ENCODE measurements at regions not wholly inside any gene's neighbourhood (a gene's known extent, or its start where the extent isn't known, plus 50 kb on each side); places are given as distances from the start of the nearest gene placed in this dataset.

- TF ChIP-seq, protein P1, sequence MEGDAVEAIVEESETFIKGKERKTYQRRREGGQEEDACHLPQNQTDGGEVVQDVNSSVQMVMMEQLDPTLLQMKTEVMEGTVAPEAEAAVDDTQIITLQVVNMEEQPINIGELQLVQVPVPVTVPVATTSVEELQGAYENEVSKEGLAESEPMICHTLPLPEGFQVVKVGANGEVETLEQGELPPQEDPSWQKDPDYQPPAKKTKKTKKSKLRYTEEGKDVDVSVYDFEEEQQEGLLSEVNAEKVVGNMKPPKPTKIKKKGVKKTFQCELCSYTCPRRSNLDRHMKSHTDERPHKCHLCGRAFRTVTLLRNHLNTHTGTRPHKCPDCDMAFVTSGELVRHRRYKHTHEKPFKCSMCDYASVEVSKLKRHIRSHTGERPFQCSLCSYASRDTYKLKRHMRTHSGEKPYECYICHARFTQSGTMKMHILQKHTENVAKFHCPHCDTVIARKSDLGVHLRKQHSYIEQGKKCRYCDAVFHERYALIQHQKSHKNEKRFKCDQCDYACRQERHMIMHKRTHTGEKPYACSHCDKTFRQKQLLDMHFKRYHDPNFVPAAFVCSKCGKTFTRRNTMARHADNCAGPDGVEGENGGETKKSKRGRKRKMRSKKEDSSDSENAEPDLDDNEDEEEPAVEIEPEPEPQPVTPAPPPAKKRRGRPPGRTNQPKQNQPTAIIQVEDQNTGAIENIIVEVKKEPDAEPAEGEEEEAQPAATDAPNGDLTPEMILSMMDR (conservative IDR thresholded peaks at IDR 0.05; ENCODE audit: low read length), result no peak
- TF ChIP-seq EZH2phosphoT487 (IDR thresholded peaks at IDR 0.05; ENCODE audit: borderline replicate concordance), result no peak
These were observed 206.8 kb downstream of the KLF6 start for GRCh38 chr10:3578159-3578558.

DNA sequence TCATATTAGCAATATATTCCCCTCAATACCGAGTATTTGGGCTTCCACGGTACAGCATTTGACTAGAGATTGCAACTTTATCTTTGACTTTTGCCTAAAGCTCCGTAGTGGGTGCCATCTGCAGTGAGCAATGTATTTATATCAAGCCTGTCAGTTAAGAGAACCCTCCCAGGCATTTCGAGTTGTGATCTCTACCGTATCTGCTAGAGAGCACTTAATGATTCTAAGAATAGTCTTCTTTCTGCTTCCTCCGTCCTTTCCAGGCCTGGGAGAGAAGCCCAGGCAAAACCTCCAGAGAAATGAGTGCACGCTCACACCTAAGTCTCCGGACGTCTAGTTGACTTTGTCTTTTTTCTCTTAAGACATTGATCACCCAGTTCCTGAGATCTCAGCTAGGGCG, 210.6 kb downstream of the KLF6 start:
- Histone ChIP-seq H3K27me3 (ENCODE audit: insufficient read depth, low read length, poor library complexity, severe bottlenecking) (no peaks in the 10 kb centered on the region), H4K20me1 (ENCODE audit: insufficient read depth, low read length, poor library complexity, severe bottlenecking) (no peaks in the 10 kb centered on the region), H2AFZ (ENCODE audit: low read length) (no peak overlapping the region), H3K4me1 (ENCODE audit: insufficient read depth, low read length, poor library complexity, severe bottlenecking) (no peaks in the 10 kb centered on the region), H3K9me2 (replicated peaks; ENCODE audit: low read depth, low read length) (no peaks in the 10 kb centered on the region), H3K36me3 (ENCODE audit: insufficient read depth, low read length) (no peaks in the 10 kb centered on the region), H3K9me3 (ENCODE audit: insufficient read depth, low read depth, low read length) (no peaks in the 10 kb centered on the region), H3F3A (ENCODE audit: low read depth) (no peaks in the 10 kb centered on the region), H3K79me2 (ENCODE audit: insufficient read depth, low read length) (no peaks in the 10 kb centered on the region), H3K4me3 (ENCODE audit: low read length, poor library complexity, severe bottlenecking) (no peak overlapping the region), H3K9ac (ENCODE audit: low read depth, low read length, poor library complexity, severe bottlenecking) (no peak overlapping the region), H3K4me2 (ENCODE audit: low read depth, low read length, poor library complexity, severe bottlenecking) (no peak overlapping the region)
- TF ChIP-seq, protein P1 (conservative IDR thresholded peaks at IDR 0.05; ENCODE audit: low read length), result no peak
- TF ChIP-seq EZH2phosphoT487 (IDR thresholded peaks at IDR 0.05; ENCODE audit: borderline replicate concordance), result no peak

More at GRCh38 chr10:3578159-3578558, 206.8 kb downstream of the KLF6 start:
- H3K9me2 ChIP-seq (replicated peaks; ENCODE audit: low read depth, low read length), result no peaks in the 10 kb centered on the region
- no peaks in the 10 kb centered on the region for H3K36me3 ChIP-seq (ENCODE audit: insufficient read depth, low read length)
- no peak overlapping the region for H3K4me2 ChIP-seq (ENCODE audit: low read depth, low read length, poor library complexity, severe bottlenecking)
- H3K9ac ChIP-seq (ENCODE audit: low read depth, low read length, poor library complexity, severe bottlenecking), result no peak overlapping the region
- H3K9me3 ChIP-seq (ENCODE audit: insufficient read depth, low read depth, low read length), result no peaks in the 10 kb centered on the region
- H3K4me3 ChIP-seq (ENCODE audit: low read length, poor library complexity, severe bottlenecking), result no peak overlapping the region
- H3F3A ChIP-seq (ENCODE audit: low read depth), result no peaks in the 10 kb centered on the region
- no peaks in the 10 kb centered on the region for H4K20me1 ChIP-seq (ENCODE audit: insufficient read depth, low read length, poor library complexity, severe bottlenecking)
- H3K79me2 ChIP-seq (ENCODE audit: insufficient read depth, low read length), result no peaks in the 10 kb centered on the region
- no peaks in the 10 kb centered on the region for H3K4me1 ChIP-seq (ENCODE audit: insufficient read depth, low read length, poor library complexity, severe bottlenecking)
- no peaks in the 10 kb centered on the region for H3K27me3 ChIP-seq (ENCODE audit: insufficient read depth, low read length, poor library complexity, severe bottlenecking)
- H2AFZ ChIP-seq (ENCODE audit: low read length), result no peak overlapping the region

GRCh38 chr10:3573498-3573897, 211.5 kb downstream of the KLF6 start:
- Histone ChIP-seq H3K9me2 (replicated peaks; ENCODE audit: low read depth, low read length) (no peaks in the 10 kb centered on the region), H3K4me2 (ENCODE audit: low read depth, low read length, poor library complexity, severe bottlenecking) (no peak overlapping the region)
- TF ChIP-seq EZH2phosphoT487 (IDR thresholded peaks at IDR 0.05; ENCODE audit: borderline replicate concordance), result no peak
- TF ChIP-seq, protein P1 (conservative IDR thresholded peaks at IDR 0.05; ENCODE audit: low read length), result no peak

More at GRCh38 chr10:3573498-3573897, 211.5 kb downstream of the KLF6 start:
- H3K79me2 ChIP-seq (ENCODE audit: insufficient read depth, low read length), result no peaks in the 10 kb centered on the region
- H3K4me1 ChIP-seq (ENCODE audit: insufficient read depth, low read length, poor library complexity, severe bottlenecking), result no peaks in the 10 kb centered on the region
- no peaks in the 10 kb centered on the region for H3K36me3 ChIP-seq (ENCODE audit: insufficient read depth, low read length)
- no peak overlapping the region for H2AFZ ChIP-seq (ENCODE audit: low read length)
- no peaks in the 10 kb centered on the region for H3F3A ChIP-seq (ENCODE audit: low read depth)
- H3K9me3 ChIP-seq (ENCODE audit: insufficient read depth, low read depth, low read length), result no peaks in the 10 kb centered on the region
- no peak overlapping the region for H3K4me3 ChIP-seq (ENCODE audit: low read length, poor library complexity, severe bottlenecking)
- no peaks in the 10 kb centered on the region for H3K27me3 ChIP-seq (ENCODE audit: insufficient read depth, low read length, poor library complexity, severe bottlenecking)
- no peak overlapping the region for H3K9ac ChIP-seq (ENCODE audit: low read depth, low read length, poor library complexity, severe bottlenecking)
- H4K20me1 ChIP-seq (ENCODE audit: insufficient read depth, low read length, poor library complexity, severe bottlenecking), result no peaks in the 10 kb centered on the region
